HL-60 (cell line): ENCODE measurements at regions not wholly inside any gene's neighbourhood (a gene's known extent, or its start where the extent isn't known, plus 50 kb on each side); places are given as distances from the start of the nearest gene placed in this dataset.

ENCODE experiments used
- CTCF ChIP-seq: IDR thresholded peaks from one replicate; pipeline ENCODE4 v1.5.1; 2011; ENCODE audit warnings: low read length, control low read depth, inconsistent platforms; ENCODE audit not compliant: insufficient read depth
- POLR2AphosphoS5 ChIP-seq: IDR thresholded peaks from 2 replicates; pipeline ENCODE4 v1.6.1; 2012; ENCODE audit warnings: low read depth
- REST ChIP-seq: IDR thresholded peaks from 2 replicates; pipeline ENCODE4 v1.6.1; 2012; ENCODE audit warnings: low read depth; ENCODE audit not compliant: insufficient replicate concordance

- TF ChIP-seq CTCF (no peak), POLR2AphosphoS5 (no peak), REST (no peak)
Measured at GRCh38 chr4:106718548-106718947, 317.6 kb downstream of the DKK2 start.
